ENCODE measurements at regions not wholly inside any gene's neighbourhood (a gene's known extent, or its start where the extent isn't known, plus 50 kb on each side); places are given as distances from the start of the nearest gene placed in this dataset.
"Not testable (repeated sequence)": the region's sequence is repeated elsewhere in the genome, so short reads cannot be mapped to it uniquely, and the experiment has no call there.

GRCh38 chr19:30066781-30067759 lies 125.0 kb downstream of the URI1 start:
- TF ChIP-seq, protein P1, sequence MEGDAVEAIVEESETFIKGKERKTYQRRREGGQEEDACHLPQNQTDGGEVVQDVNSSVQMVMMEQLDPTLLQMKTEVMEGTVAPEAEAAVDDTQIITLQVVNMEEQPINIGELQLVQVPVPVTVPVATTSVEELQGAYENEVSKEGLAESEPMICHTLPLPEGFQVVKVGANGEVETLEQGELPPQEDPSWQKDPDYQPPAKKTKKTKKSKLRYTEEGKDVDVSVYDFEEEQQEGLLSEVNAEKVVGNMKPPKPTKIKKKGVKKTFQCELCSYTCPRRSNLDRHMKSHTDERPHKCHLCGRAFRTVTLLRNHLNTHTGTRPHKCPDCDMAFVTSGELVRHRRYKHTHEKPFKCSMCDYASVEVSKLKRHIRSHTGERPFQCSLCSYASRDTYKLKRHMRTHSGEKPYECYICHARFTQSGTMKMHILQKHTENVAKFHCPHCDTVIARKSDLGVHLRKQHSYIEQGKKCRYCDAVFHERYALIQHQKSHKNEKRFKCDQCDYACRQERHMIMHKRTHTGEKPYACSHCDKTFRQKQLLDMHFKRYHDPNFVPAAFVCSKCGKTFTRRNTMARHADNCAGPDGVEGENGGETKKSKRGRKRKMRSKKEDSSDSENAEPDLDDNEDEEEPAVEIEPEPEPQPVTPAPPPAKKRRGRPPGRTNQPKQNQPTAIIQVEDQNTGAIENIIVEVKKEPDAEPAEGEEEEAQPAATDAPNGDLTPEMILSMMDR (IDR thresholded peaks at IDR 0.05; ENCODE audit: control extremely low read depth, extremely low read depth, low read depth, missing control alignments) = no peak
- no peak for DNase-seq (ENCODE audit: extremely low spot score)
- ChIA-PET POLR2A (no interaction called here), CTCF (interaction anchor here (0.6 kb wide), 1 partner anchor 14 kb away, joined by 3 read pairs; no protein-coding TSS in a partner anchor)

- DNase-seq (ENCODE audit: extremely low spot score); CTCF ChIA-PET; POLR2A ChIA-PET: not testable (repeated sequence)
Measured at GRCh38 chr19:30067956-30068506, 126.0 kb downstream of the URI1 start.

GRCh38 chr19:30068528-30069395 lies 126.7 kb downstream of the URI1 start:
- TF ChIP-seq, protein P1 (IDR thresholded peaks at IDR 0.05; ENCODE audit: control extremely low read depth, extremely low read depth, low read depth, missing control alignments) = no peak
- ChIA-PET POLR2A (no interaction called here), CTCF (no interaction called here)
- no peak for DNase-seq (ENCODE audit: extremely low spot score)

DNA sequence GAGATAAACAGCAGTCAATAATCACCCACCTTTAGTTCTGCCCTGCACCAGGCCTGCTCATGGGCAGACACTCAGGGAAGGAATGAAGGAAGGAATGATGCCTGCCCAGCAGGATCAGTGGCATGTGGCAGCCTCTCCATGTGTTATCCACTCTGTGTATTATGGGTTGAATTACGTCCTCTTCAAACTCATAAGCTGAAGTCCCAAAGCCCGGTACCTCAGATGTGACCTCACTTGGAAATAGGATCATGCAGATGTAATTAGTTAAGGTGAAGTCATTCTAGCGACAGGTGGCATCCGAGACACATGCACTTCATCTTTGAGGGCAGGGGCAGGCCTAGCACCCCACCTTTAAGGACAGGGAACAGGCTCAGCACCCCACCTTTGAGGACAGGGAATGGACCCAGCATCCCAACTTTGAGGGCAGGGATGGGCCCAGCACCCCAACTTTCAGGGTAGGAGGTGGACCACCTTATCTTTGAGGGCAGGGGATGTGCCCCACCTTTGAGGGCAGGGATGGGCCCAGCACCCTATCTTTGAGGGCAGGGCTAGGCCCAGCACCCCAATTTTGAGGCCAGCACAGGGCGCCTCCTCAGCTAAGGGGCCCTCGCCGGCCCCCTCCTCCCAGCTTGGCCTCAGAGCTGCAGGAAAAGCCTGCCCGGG lies 127.6 kb downstream of the URI1 start:
- DNase-seq (ENCODE audit: extremely low spot score) = no peak
- TF ChIP-seq, protein P1 (IDR thresholded peaks at IDR 0.05; ENCODE audit: control extremely low read depth, extremely low read depth, low read depth, missing control alignments) = no peak
- CTCF ChIA-PET = no interaction called here
- POLR2A ChIA-PET = no interaction called here

GRCh38 chr19:30070198-30070967 lies 128.3 kb downstream of the URI1 start:
- TF ChIP-seq, protein P1 (IDR thresholded peaks at IDR 0.05; ENCODE audit: control extremely low read depth, extremely low read depth, low read depth, missing control alignments) = no peak
- DNase-seq (ENCODE audit: extremely low spot score) = no peak
- POLR2A ChIA-PET = no interaction called here
- CTCF ChIA-PET = no interaction called here

DNA sequence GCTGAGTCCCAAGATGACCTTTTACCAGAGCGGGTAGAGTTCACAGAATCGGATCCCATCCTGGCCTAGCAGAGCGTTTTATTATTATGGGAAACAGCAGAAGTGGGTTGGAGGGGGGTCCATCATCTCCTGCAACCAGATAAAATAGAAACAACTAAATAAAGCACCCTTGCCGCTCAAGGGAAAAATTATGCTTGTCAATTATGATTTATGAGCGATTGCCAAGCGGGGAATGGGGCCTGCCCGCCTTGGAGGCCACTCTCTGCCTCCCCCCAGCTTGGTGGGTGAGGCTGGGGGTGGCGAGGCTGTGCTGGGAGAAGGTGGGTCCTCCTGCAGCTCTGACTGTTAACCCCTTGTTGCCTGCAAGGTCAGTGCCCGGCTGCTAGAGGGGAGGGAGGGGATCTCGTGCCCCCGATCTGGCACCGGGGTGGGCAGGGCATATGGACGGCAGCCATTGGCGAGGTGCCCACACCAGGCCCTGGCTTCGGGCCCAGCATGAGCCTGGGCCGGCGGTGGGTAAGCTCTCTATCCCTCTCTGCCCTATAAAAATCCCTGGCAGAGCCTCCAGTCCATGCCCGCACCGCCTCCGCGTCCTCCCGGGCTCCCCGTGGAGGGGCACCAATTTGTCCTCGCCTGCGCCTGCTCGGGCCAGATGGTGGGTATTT lies 129.1 kb downstream of the URI1 start:
- ChIA-PET POLR2A (no interaction called here), CTCF (no interaction called here)
- no peak for DNase-seq (ENCODE audit: extremely low spot score)
- TF ChIP-seq, protein P1 (IDR thresholded peaks at IDR 0.05; ENCODE audit: control extremely low read depth, extremely low read depth, low read depth, missing control alignments) = no peak

All from GM10248 (cell line).